CD14-positive monocyte (primary cell): ENCODE measurements at regions not wholly inside any gene's neighbourhood (a gene's known extent, or its start where the extent isn't known, plus 50 kb on each side); places are given as distances from the start of the nearest gene placed in this dataset.

Experiments used
- DNase-seq, 3 donors: peaks; one replicate each; pipeline ENCODE4 v3.0.0-alpha.2; 2011 to 2022
- H2AFZ ChIP-seq: 2 replicates; pipeline ENCODE4 v1.6.0; 2012; ENCODE audit warnings: mild to moderate bottlenecking, low read depth, low read length, inconsistent platforms; ENCODE audit not compliant: insufficient read depth, poor library complexity, severe bottlenecking
- H3K27ac ChIP-seq, 2 donors: 1 replicate in 1 of 2; 2 replicates in 1 of 2; pipeline ENCODE4 v1.5.1; 2012 to 2013; ENCODE audit warnings: low read length in 2 of 2, control low read depth in 1 of 2, inconsistent platforms in 1 of 2, low read depth in 1 of 2, mild to moderate bottlenecking in 1 of 2
- H3K27me3 ChIP-seq, 2 donors: one replicate each; pipeline versions ENCODE4 v1.6.0 to v1.6.1; 2011 to 2013; ENCODE audit warnings: low read length in 2 of 2; ENCODE audit not compliant: control insufficient read depth in 2 of 2, insufficient read depth in 2 of 2
- H3K36me3 ChIP-seq, 2 donors: replicated peaks in 1 of 2; 1 replicate in 1 of 2; 2 replicates in 1 of 2; pipeline versions ENCODE4 v1.5.1 to v1.6.1; 2012 to 2013; ENCODE audit warnings: low read length in 2 of 2, control low read depth in 1 of 2, inconsistent platforms in 1 of 2, mild to moderate bottlenecking in 1 of 2; ENCODE audit not compliant: insufficient read depth in 2 of 2, control insufficient read depth in 1 of 2
- H3K4me1 ChIP-seq, 2 donors: 1 replicate in 1 of 2; 2 replicates in 1 of 2; pipeline versions ENCODE4 v1.5.1 to v1.6.1; 2012 to 2013; ENCODE audit warnings: low read length in 2 of 2, control low read depth in 1 of 2, inconsistent platforms in 1 of 2, mild to moderate bottlenecking in 1 of 2, moderate library complexity in 1 of 2; ENCODE audit not compliant: insufficient read depth in 2 of 2, control insufficient read depth in 1 of 2
- H3K4me2 ChIP-seq: replicated peaks from 2 replicates; pipeline ENCODE3; 2012; ENCODE audit warnings: low read length, moderate library complexity, mild to moderate bottlenecking; ENCODE audit not compliant: poor library complexity, severe bottlenecking; ENCODE audit errors: extremely low read depth
- H3K4me3 ChIP-seq, 3 experiments: fragments of 200-600 bp in 1 of 3; sonication (generic) in 1 of 3; replicated peaks in 1 of 3; 1 replicate in 2 of 3; 2 replicates in 1 of 3; pipeline ENCODE4 v1.5.1; 2011 to 2013; ENCODE audit warnings: low read length in 3 of 3, mild to moderate bottlenecking in 3 of 3, control low read depth in 2 of 3, low read depth in 2 of 3, inconsistent platforms in 1 of 3, moderate library complexity in 1 of 3
- H3K79me2 ChIP-seq: 2 replicates; pipeline ENCODE4 v1.6.0; 2012; ENCODE audit warnings: mild to moderate bottlenecking, control low read depth, inconsistent platforms, low read length, moderate library complexity; ENCODE audit not compliant: insufficient read depth
- H3K9ac ChIP-seq: 2 replicates; pipeline ENCODE4 v1.6.0; 2017; ENCODE audit warnings: low read length, mild to moderate bottlenecking; ENCODE audit not compliant: insufficient read depth, poor library complexity, severe bottlenecking
- H3K9me3 ChIP-seq, 2 donors: replicated peaks in 1 of 2; 1 replicate in 1 of 2; 2 replicates in 1 of 2; pipeline versions ENCODE4 v1.5.1 to v1.6.1; 2012 to 2013; ENCODE audit warnings: low read length in 2 of 2, control low read depth in 1 of 2; ENCODE audit not compliant: control insufficient read depth in 1 of 2, insufficient read depth in 1 of 2
- H4K20me1 ChIP-seq: 2 replicates; pipeline ENCODE4 v1.6.0; 2012; ENCODE audit warnings: mild to moderate bottlenecking, low read length, control low read depth, moderate library complexity; ENCODE audit not compliant: insufficient read depth
- H3K27ac Mint-ChIP-seq, 7 donors: one replicate each; pipeline ENCODE4 v1.8.0; 2020; ENCODE audit warnings: mild to moderate bottlenecking in 7 of 7, mixed read lengths in 7 of 7, moderate library complexity in 6 of 7, inconsistent platforms in 2 of 7
- H3K27me3 Mint-ChIP-seq, 3 donors: one replicate each; pipeline ENCODE4 v1.8.0; 2021 to 2022; ENCODE audit warnings: low read depth in 3 of 3, mild to moderate bottlenecking in 3 of 3, mixed read lengths in 3 of 3, moderate library complexity in 3 of 3, inconsistent platforms in 1 of 3
- H3K36me3 Mint-ChIP-seq, 2 donors: one replicate each; pipeline ENCODE4 v1.8.0; 2020; ENCODE audit warnings: mixed read lengths in 2 of 2, inconsistent platforms in 1 of 2, mild to moderate bottlenecking in 1 of 2
- H3K4me1 Mint-ChIP-seq: one replicate; pipeline ENCODE4 v1.8.0; 2020; ENCODE audit warnings: mild to moderate bottlenecking, mixed read lengths
- H3K4me3 Mint-ChIP-seq, 2 donors: one replicate each; pipeline ENCODE4 v1.8.0; 2020; ENCODE audit warnings: mild to moderate bottlenecking in 2 of 2, mixed read lengths in 2 of 2, moderate library complexity in 1 of 2
- H3K9me3 Mint-ChIP-seq, 7 donors: one replicate each; pipeline ENCODE4 v1.8.0; 2020 to 2022; ENCODE audit warnings: mixed read lengths in 7 of 7, mild to moderate bottlenecking in 6 of 7, moderate library complexity in 6 of 7, inconsistent platforms in 2 of 7
- CTCF ChIP-seq: fragments of 200-600 bp; IDR thresholded peaks from one replicate; pipeline ENCODE4 v1.8.0; 2022; ENCODE audit warnings: antibody characterized with exemption, mild to moderate bottlenecking
- WGBS: methylation state at CpG from one replicate; pipeline ENCODE4 v1.1.5; 2013; ENCODE audit warnings: missing lambda C conversion rate; ENCODE audit not compliant: insufficient coverage; 5-methylcytosine and 5-hydroxymethylcytosine counted together
- intact Hi-C, 2 donors: fragments of 100-400 bp; cut with micrococcal nuclease; formaldehyde crosslinking; loops; one replicate each; pipeline versions ENCODE4 v1.15.0 to v1.15.1; 2023

DNA sequence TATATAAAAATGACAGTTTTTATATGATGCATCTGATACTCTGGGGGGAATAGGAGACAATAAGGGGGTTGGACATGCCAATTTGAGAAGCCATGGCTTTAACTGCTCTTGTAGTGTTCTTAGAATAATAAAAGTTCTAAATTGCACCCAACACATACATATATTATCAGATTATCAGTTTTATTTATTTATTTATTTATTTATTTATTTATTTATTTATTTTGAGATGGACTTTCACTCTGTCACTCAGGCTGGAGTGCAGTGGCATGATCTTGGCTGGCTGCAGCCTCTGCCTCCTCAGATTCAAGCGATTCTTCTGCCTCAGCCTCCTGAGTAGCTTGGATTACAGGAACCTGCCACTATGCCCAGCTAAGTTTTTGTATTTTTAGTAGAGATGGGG is 356.8 kb downstream of the TLL1 start:
- TF ChIP-seq CTCF: no peak
- no peak for DNase-seq
- no peaks in the 10 kb centered on the region for H3K4me1 Mint-ChIP-seq
- Histone ChIP-seq H3K4me1 (no peaks in the 10 kb centered on the region), H3K9me3 (peaks cover 13 to 17% of the 10 kb centered on the region in 2 donors), H4K20me1 (no peaks in the 10 kb centered on the region), H3K9ac (no peak overlapping the region), H3K36me3 (no peaks in the 10 kb centered on the region), H3K27ac (no peak overlapping the region), H3K4me3 (no peak overlapping the region), H2AFZ (no peak overlapping the region), H3K79me2 (no peaks in the 10 kb centered on the region), H3K4me2 (no peak overlapping the region), H3K27me3 (no peaks in the 10 kb centered on the region)
- no peak overlapping the region for H3K4me3 Mint-ChIP-seq
- WGBS: 100% methylated on average over 1 of the region's 1 CpG
- peaks cover 0 to 4% (median 1%) of the 10 kb centered on the region in 3 donors for H3K27me3 Mint-ChIP-seq
- intact Hi-C loops: no loop called here
- no peak overlapping the region for H3K27ac Mint-ChIP-seq
- H3K9me3 Mint-ChIP-seq: peaks cover 0 to 13% (median 4%) of the 10 kb centered on the region in 7 donors
- H3K36me3 Mint-ChIP-seq: no peaks in the 10 kb centered on the region

DNA sequence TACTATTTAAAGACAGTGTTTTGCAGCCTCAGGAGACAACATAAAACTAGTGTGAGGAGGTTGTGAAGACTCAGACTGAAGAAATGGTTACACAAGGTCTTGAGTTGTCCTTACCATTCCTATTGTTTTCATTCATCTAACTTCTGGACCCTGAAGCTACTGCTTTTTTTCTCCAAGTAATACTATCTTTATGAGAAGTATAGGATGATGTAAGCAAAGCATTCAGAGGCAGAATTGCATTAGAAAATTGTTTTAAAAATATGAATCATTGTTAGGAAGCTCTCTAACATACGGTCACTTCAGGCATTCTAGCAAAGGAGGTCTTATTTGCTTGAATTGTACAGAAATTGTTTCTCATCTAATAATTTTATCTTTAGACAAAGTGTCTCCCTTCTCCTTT is 357.8 kb downstream of the TLL1 start:
- Histone ChIP-seq H2AFZ (no peak overlapping the region), H3K4me3 (no peak overlapping the region), H3K27me3 (no peaks in the 10 kb centered on the region), H3K79me2 (no peaks in the 10 kb centered on the region), H3K9me3 (peaks cover 13 to 17% of the 10 kb centered on the region in 2 donors), H3K9ac (no peak overlapping the region), H4K20me1 (no peaks in the 10 kb centered on the region), H3K36me3 (no peaks in the 10 kb centered on the region), H3K27ac (no peak overlapping the region), H3K4me2 (no peak overlapping the region), H3K4me1 (no peaks in the 10 kb centered on the region)
- no peak for TF ChIP-seq CTCF
- no peak overlapping the region for H3K27ac Mint-ChIP-seq
- intact Hi-C loops: no loop called here
- no peaks in the 10 kb centered on the region for H3K4me1 Mint-ChIP-seq
- no CpG with 5 or more reads among the region's 1 CpG for WGBS
- no peaks in the 10 kb centered on the region for H3K36me3 Mint-ChIP-seq
- H3K4me3 Mint-ChIP-seq: no peak overlapping the region
- DNase-seq: no peak
- peaks cover 0 to 4% (median 1%) of the 10 kb centered on the region in 3 donors for H3K27me3 Mint-ChIP-seq
- peaks cover 0 to 13% (median 5%) of the 10 kb centered on the region in 7 donors for H3K9me3 Mint-ChIP-seq
